Endothelial cell of umbilical vein (primary cell): ENCODE measurements at regions not wholly inside any gene's neighbourhood (a gene's known extent, or its start where the extent isn't known, plus 50 kb on each side); places are given as distances from the start of the nearest gene placed in this dataset.

Experiments
- BruUV-seq: library from RNA; stranded (reverse); fragments of 400-500 nt; replicated peaks from 2 replicates; lab custom pipeline; 2021; lab: Mats Ljungman, UMichigan
- CTCF ChIA-PET: fragments of 300-600, 350-600 bp; sonication (Branson Sonifier 250); formaldehyde crosslinking; loops from one replicate; lab custom pipeline; 2021; ENCODE audit warnings: antibody characterized with exemption, inconsistent platforms; lab: Charles Lee
- POLR2A ChIA-PET: fragments of 300-600, 350-600 bp; sonication (Branson Sonifier 250); formaldehyde crosslinking; loops from one replicate; lab custom pipeline; 2021; ENCODE audit warnings: antibody characterized with exemption, inconsistent platforms; lab: Charles Lee
- DNase-seq: peaks from one replicate; pipeline ENCODE4 v3.0.0-alpha.2; 2011; ENCODE audit warnings: low read depth, low spot score
- FAIRE-seq: peaks from 2 replicates; lab custom pipeline; 2011; peaks lifted over from hg19 to GRCh38; lab: Jason Lieb, UNC
- H2AFZ ChIP-seq: 2 replicates; pipeline ENCODE4 v1.6.0; 2012; ENCODE audit warnings: low read depth, low read length, control low read depth, inconsistent platforms
- H3K27ac ChIP-seq: 2 replicates; pipeline ENCODE4 v1.5.1; 2011; ENCODE audit warnings: low read depth, mild to moderate bottlenecking, control low read depth, low read length, moderate library complexity; ENCODE audit not compliant: insufficient read depth
- H3K27me3 ChIP-seq, 2 experiments: 2 replicates each; pipeline versions ENCODE4 v1.6.0 to v1.6.1; 2011; ENCODE audit warnings: low read length in 2 of 2, mixed read lengths in 1 of 2; ENCODE audit not compliant: control insufficient read depth in 2 of 2, insufficient read depth in 2 of 2
- H3K36me3 ChIP-seq, 2 experiments: 2 replicates in 1 of 2; 3 replicates in 1 of 2; pipeline ENCODE4 v1.5.1; 2011; ENCODE audit warnings: low read length in 2 of 2, mild to moderate bottlenecking in 1 of 2, moderate library complexity in 1 of 2; ENCODE audit not compliant: control insufficient read depth in 2 of 2, insufficient read depth in 2 of 2; ENCODE audit errors: extremely low read depth in 1 of 2
- H3K4me1 ChIP-seq: 3 replicates; pipeline ENCODE4 v1.5.1; 2011; ENCODE audit warnings: mild to moderate bottlenecking, low read length; ENCODE audit not compliant: control insufficient read depth, insufficient read depth; ENCODE audit errors: extremely low read depth
- H3K4me2 ChIP-seq: 2 replicates; pipeline ENCODE4 v1.6.1; 2011; ENCODE audit warnings: low read length, control low read depth, mixed read lengths; ENCODE audit not compliant: insufficient read depth
- H3K4me3 ChIP-seq, 3 experiments: fragments of 200-600 bp in 1 of 3; sonication (generic), shearing (Covaris generic) in 1 of 3; replicated peaks in 1 of 3; 2 replicates each; pipeline ENCODE4 v1.5.1; 2011 to 2016; ENCODE audit warnings: control low read depth in 3 of 3, low read length in 3 of 3, mild to moderate bottlenecking in 2 of 3, inconsistent platforms in 1 of 3, low read depth in 1 of 3, moderate library complexity in 1 of 3; ENCODE audit not compliant: insufficient read depth in 1 of 3
- H3K79me2 ChIP-seq: 2 replicates; pipeline ENCODE4 v1.6.0; 2012; ENCODE audit warnings: low read length, inconsistent platforms; ENCODE audit not compliant: control insufficient read depth, insufficient read depth
- H3K9ac ChIP-seq: replicated peaks from 2 replicates; pipeline ENCODE3; 2011; ENCODE audit warnings: low read length, control low read depth; ENCODE audit not compliant: insufficient read depth; ENCODE audit errors: extremely low read depth
- H3K9me1 ChIP-seq: replicated peaks from 3 replicates; pipeline ENCODE4 v1.6.0; 2011; ENCODE audit warnings: mild to moderate bottlenecking, low read length; ENCODE audit not compliant: control insufficient read depth, insufficient read depth; ENCODE audit errors: extremely low read depth
- H3K9me3 ChIP-seq: replicated peaks from 2 replicates; pipeline ENCODE4 v1.5.1; 2012; ENCODE audit warnings: low read length, inconsistent platforms; ENCODE audit not compliant: control insufficient read depth, insufficient read depth
- H4K20me1 ChIP-seq: replicated peaks from 2 replicates; pipeline ENCODE3; 2011; ENCODE audit warnings: mild to moderate bottlenecking, low read length; ENCODE audit not compliant: control insufficient read depth, insufficient read depth; ENCODE audit errors: extremely low read depth
- EZH2 ChIP-seq: IDR thresholded peaks from 2 replicates; pipeline ENCODE4 v1.6.1; 2012; ENCODE audit warnings: borderline replicate concordance, low read depth, mild to moderate bottlenecking, moderate library complexity, low read length, inconsistent platforms; ENCODE audit not compliant: severe bottlenecking
- FOS ChIP-seq: IDR thresholded peaks from 2 replicates; pipeline ENCODE4 v1.6.1; 2011; ENCODE audit warnings: mild to moderate bottlenecking, low read length, moderate library complexity, borderline replicate concordance; ENCODE audit not compliant: insufficient read depth
- GATA2 ChIP-seq: IDR thresholded peaks from 2 replicates; pipeline ENCODE4 v1.7.0; 2011; ENCODE audit warnings: low read depth, mild to moderate bottlenecking, moderate library complexity, mixed read lengths, low read length; ENCODE audit not compliant: insufficient read length, insufficient read depth
- JUN ChIP-seq: IDR thresholded peaks from 2 replicates; pipeline ENCODE4 v1.6.1; 2011; ENCODE audit warnings: borderline replicate concordance, low read depth; ENCODE audit not compliant: insufficient read length, insufficient read depth
- MAX ChIP-seq: IDR thresholded peaks from 2 replicates; pipeline ENCODE4 v1.6.1; 2011; ENCODE audit not compliant: insufficient read depth, insufficient read length
- MYC ChIP-seq: IDR thresholded peaks from one replicate; pipeline ENCODE4 v1.6.1; 2011; ENCODE audit warnings: mild to moderate bottlenecking, low read depth, low read length
- POLR2A ChIP-seq: IDR thresholded peaks from 2 replicates; pipeline ENCODE4 v1.6.1; 2012; ENCODE audit warnings: low read depth, mild to moderate bottlenecking, control low read depth, low read length
- POLR2AphosphoS5 ChIP-seq: IDR thresholded peaks from 2 replicates; pipeline ENCODE4 v1.6.1; 2012; ENCODE audit warnings: low read depth, mild to moderate bottlenecking, control low read depth, low read length, moderate library complexity; ENCODE audit not compliant: insufficient read depth
- dilution Hi-C: fragments of 300-500 bp; cut with MboI; formaldehyde crosslinking; loops from one replicate; pipeline ENCODE4 v1.15.0; 2019; ENCODE audit warnings: low sequenced_read_pairs; ENCODE audit not compliant: extremely low pct_ligation_motif_present
- intact Hi-C: fragments of 100-400 bp; cut with micrococcal nuclease; formaldehyde crosslinking; loops from one replicate; pipeline ENCODE4 v1.10.0; 2022
- TF ChIP-seq, protein P1 (sequence below), 2 donors: IDR thresholded peaks; 1 replicate in 1 of 2; 2 replicates in 1 of 2; pipeline ENCODE4 v1.5.1; 2011; ENCODE audit warnings: low read length in 2 of 2, mild to moderate bottlenecking in 2 of 2, moderate library complexity in 2 of 2, control low read depth in 1 of 2, inconsistent platforms in 1 of 2, low read depth in 1 of 2; ENCODE audit not compliant: insufficient read depth in 1 of 2; ENCODE audit errors: extremely low read depth in 1 of 2

DNA sequence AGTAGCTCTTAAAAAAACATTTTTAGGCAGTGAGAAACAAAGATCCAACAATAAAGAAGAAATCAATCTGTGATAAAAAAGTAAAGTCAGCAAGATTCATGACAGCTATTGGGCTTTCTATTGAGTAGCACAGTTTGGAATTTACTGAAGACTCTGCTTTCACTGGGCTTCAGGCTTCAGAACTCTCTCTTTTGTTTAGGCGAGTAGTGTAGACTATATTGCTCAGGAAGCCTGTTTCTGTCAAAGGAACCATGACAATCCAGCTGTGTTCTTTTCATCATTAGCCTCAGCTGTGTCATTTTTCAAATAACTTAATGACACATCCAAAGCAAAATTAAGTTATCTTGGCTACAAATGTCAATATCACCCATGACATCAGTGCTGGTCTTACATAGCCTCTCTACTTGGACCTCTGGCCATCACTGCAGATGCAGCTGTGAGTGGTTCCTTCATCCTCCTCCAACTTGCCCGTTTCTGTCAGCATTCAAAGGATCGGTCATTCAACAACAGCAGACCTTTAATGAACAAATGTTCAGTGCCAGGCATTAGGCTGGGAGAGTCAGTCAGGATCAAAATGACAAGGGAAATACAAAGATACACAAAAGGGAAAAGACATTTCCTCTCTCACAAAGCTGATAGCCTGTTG is 332.8 kb upstream of the MTNR1B start:
- DNase-seq (no peak), FAIRE-seq (no peak)
- Histone ChIP-seq H3K9me3 (peaks cover 4% of the 10 kb centered on the region), H3K4me1 (no peaks in the 10 kb centered on the region), H3K9ac (no peak overlapping the region), H3K4me3 (no peak overlapping the region), H3K27ac (no peak overlapping the region), H3K27me3 (no peaks in the 10 kb centered on the region), H3K4me2 (no peak overlapping the region), H4K20me1 (no peaks in the 10 kb centered on the region), H2AFZ (no peak overlapping the region), H3K36me3 (no peaks in the 10 kb centered on the region), H3K9me1 (no peaks in the 10 kb centered on the region), H3K79me2 (no peaks in the 10 kb centered on the region)
- TF ChIP-seq FOS (no peak), POLR2A (no peak), MYC (no peak), GATA2 (no peak), MAX (no peak), JUN (no peak), POLR2AphosphoS5 (no peak), EZH2 (no peak)
- TF ChIP-seq, protein P1, sequence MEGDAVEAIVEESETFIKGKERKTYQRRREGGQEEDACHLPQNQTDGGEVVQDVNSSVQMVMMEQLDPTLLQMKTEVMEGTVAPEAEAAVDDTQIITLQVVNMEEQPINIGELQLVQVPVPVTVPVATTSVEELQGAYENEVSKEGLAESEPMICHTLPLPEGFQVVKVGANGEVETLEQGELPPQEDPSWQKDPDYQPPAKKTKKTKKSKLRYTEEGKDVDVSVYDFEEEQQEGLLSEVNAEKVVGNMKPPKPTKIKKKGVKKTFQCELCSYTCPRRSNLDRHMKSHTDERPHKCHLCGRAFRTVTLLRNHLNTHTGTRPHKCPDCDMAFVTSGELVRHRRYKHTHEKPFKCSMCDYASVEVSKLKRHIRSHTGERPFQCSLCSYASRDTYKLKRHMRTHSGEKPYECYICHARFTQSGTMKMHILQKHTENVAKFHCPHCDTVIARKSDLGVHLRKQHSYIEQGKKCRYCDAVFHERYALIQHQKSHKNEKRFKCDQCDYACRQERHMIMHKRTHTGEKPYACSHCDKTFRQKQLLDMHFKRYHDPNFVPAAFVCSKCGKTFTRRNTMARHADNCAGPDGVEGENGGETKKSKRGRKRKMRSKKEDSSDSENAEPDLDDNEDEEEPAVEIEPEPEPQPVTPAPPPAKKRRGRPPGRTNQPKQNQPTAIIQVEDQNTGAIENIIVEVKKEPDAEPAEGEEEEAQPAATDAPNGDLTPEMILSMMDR (IDR thresholded peaks at IDR 0.05; ENCODE audit: extremely low read depth in 1 of 2, insufficient read depth in 1 of 2, low read depth in 1 of 2, low read length in 2 of 2) = no peak
- no TSS peak for BruUV-seq
- POLR2A ChIA-PET = no interaction called here
- CTCF ChIA-PET = no interaction called here
- intact Hi-C loops = no loop called here
- dilution Hi-C loops = no loop called here
